GM10266 (cell line): ENCODE measurements at regions not wholly inside any gene's neighbourhood (a gene's known extent, or its start where the extent isn't known, plus 50 kb on each side); places are given as distances from the start of the nearest gene placed in this dataset.

Experiments
- DNase-seq: peaks from one replicate; pipeline ENCODE4 v3.0.0; 2012; ENCODE audit errors: extremely low spot score
- TF ChIP-seq, protein P1 (sequence below): IDR thresholded peaks from 2 replicates; pipeline ENCODE4 v1.5.1; 2012; ENCODE audit warnings: mild to moderate bottlenecking, low read depth; ENCODE audit not compliant: control insufficient read depth, insufficient read depth; ENCODE audit errors: missing control alignments

- TF ChIP-seq, protein P1, sequence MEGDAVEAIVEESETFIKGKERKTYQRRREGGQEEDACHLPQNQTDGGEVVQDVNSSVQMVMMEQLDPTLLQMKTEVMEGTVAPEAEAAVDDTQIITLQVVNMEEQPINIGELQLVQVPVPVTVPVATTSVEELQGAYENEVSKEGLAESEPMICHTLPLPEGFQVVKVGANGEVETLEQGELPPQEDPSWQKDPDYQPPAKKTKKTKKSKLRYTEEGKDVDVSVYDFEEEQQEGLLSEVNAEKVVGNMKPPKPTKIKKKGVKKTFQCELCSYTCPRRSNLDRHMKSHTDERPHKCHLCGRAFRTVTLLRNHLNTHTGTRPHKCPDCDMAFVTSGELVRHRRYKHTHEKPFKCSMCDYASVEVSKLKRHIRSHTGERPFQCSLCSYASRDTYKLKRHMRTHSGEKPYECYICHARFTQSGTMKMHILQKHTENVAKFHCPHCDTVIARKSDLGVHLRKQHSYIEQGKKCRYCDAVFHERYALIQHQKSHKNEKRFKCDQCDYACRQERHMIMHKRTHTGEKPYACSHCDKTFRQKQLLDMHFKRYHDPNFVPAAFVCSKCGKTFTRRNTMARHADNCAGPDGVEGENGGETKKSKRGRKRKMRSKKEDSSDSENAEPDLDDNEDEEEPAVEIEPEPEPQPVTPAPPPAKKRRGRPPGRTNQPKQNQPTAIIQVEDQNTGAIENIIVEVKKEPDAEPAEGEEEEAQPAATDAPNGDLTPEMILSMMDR = no peak
- no peak for DNase-seq
Observed at GRCh38 chr20:41783423-41784208, 165.4 kb upstream of the CHD6 start.

DNA sequence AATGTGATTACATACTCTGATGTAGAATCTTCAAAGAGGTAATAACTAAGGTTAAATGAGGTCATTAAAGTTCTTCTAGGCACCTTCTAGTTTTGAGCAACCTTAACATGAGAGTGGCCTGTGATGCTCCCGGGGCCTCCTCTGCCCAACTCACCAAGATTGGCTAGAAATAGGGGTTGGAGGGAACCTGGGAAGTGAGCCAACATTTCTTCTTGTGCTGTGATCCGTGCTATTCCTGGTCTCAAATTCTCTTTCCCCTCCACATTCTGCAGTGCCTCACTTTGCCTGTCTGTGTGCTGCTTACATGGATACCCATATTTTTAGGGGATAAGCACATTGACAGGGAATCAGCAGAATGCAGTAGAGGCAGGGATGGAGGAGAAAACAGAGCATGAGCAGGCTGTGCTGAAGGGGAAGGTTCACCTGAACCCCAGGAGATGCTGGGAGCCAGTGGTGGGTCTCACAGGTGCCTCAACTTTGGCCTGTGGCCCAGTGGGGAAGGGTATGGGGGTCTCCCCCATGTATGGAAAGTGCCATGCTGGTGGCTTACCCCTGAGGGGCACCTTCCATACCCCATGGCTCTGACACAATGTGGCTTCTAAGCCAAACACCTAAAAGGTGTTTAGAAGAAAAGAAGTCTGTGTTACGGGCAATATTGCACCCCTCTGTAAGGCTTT lies 164.7 kb upstream of the CHD6 start:
- TF ChIP-seq, protein P1 = no peak
- no peak for DNase-seq

- DNase-seq = no peak
- TF ChIP-seq, protein P1 = no peak
Observed at GRCh38 chr20:41782255-41782654, 164.1 kb upstream of the CHD6 start.

- TF ChIP-seq, protein P1 = no peak
- DNase-seq = no peak
Observed at GRCh38 chr20:41776421-41776820, 158.2 kb upstream of the CHD6 start.

GRCh38 chr20:41774291-41774690 lies 156.1 kb upstream of the CHD6 start:
- TF ChIP-seq, protein P1 = no peak
- no peak for DNase-seq

- TF ChIP-seq, protein P1 = no peak
- no peak for DNase-seq
Observed at GRCh38 chr20:41770965-41771364, 152.8 kb upstream of the CHD6 start.

- TF ChIP-seq, protein P1 = no peak
- DNase-seq = no peak
Observed at GRCh38 chr20:41770427-41770826, 152.2 kb upstream of the CHD6 start.
